ENCODE measurements at regions not wholly inside any gene's neighbourhood (a gene's known extent, or its start where the extent isn't known, plus 50 kb on each side); places are given as distances from the start of the nearest gene placed in this dataset.
"Not testable (repeated sequence)": the region's sequence is repeated elsewhere in the genome, so short reads cannot be mapped to it uniquely, and the experiment has no call there.

GRCh38 chr13:52324831-52325230, 81.1 kb downstream of the THSD1 start:
- DNase-seq, result not testable (repeated sequence)

GRCh38 chr13:52319876-52320275, 86.1 kb downstream of the THSD1 start:
- no peak for DNase-seq

- DNase-seq, result not testable (repeated sequence)
Observed at GRCh38 chr13:52309833-52310232, 96.1 kb downstream of the THSD1 start.

GRCh38 chr13:52306336-52306735, 99.6 kb downstream of the THSD1 start:
- DNase-seq, result not testable (repeated sequence)

GRCh38 chr13:52303098-52303497, 102.9 kb downstream of the THSD1 start:
- not testable (repeated sequence) for DNase-seq

- not testable (repeated sequence) for DNase-seq
Observed at GRCh38 chr13:52302688-52303087, 103.3 kb downstream of the THSD1 start.

- DNase-seq, result not testable (repeated sequence)
Observed at GRCh38 chr13:52301810-52302400, 104.1 kb downstream of the THSD1 start.

- DNase-seq, result not testable (repeated sequence)
Observed at GRCh38 chr13:52298079-52298661, 107.8 kb downstream of the THSD1 start.

GRCh38 chr13:52288891-52289290, 117.1 kb downstream of the THSD1 start:
- not testable (repeated sequence) for DNase-seq

GRCh38 chr13:52281387-52281786, 122.0 kb upstream of the NEK3 start:
- DNase-seq, result not testable (repeated sequence)

- not testable (repeated sequence) for DNase-seq
Observed at GRCh38 chr13:52279408-52279807, 120.0 kb upstream of the NEK3 start.

- DNase-seq, result not testable (repeated sequence)
Observed at GRCh38 chr13:52254299-52254698, 94.9 kb upstream of the NEK3 start.

GRCh38 chr13:52240752-52241151, 81.4 kb upstream of the NEK3 start:
- not testable (repeated sequence) for DNase-seq

- DNase-seq, result peak; percentile 76
Observed at GRCh38 chr13:52235900-52236595, 76.7 kb upstream of the NEK3 start.

- DNase-seq, result not testable (repeated sequence)
Observed at GRCh38 chr13:52234928-52235327, 75.5 kb upstream of the NEK3 start.

- not testable (repeated sequence) for DNase-seq
Observed at GRCh38 chr13:52223063-52223462, 63.7 kb upstream of the NEK3 start.

- not testable (repeated sequence) for DNase-seq
Observed at GRCh38 chr13:52213920-52214319, 54.5 kb upstream of the NEK3 start.

- DNase-seq, result not testable (repeated sequence)
Observed at GRCh38 chr13:52212886-52213285, 53.5 kb upstream of the NEK3 start.

- DNase-seq, result not testable (repeated sequence)
Observed at GRCh38 chr13:52211416-52211776, 52.0 kb upstream of the NEK3 start.

GRCh38 chr13:52210564-52211415, 51.4 kb upstream of the NEK3 start:
- not testable (repeated sequence) for DNase-seq
